GM10248 (cell line): ENCODE measurements at regions not wholly inside any gene's neighbourhood (a gene's known extent, or its start where the extent isn't known, plus 50 kb on each side); places are given as distances from the start of the nearest gene placed in this dataset.

Source experiments
- CTCF ChIA-PET: fragments of 300-600 bp; sonication (Branson Sonifier 250); formaldehyde crosslinking; extraction: SDS; loops from one replicate; lab custom pipeline; 2021; ENCODE audit warnings: antibody characterized with exemption; lab: Yijun Ruan, JAX
- POLR2A ChIA-PET: fragments of 350-650 bp; sonication (Branson Sonifier 250); formaldehyde crosslinking; extraction: SDS; loops from one replicate; lab custom pipeline; 2020; ENCODE audit warnings: antibody characterized with exemption; lab: Yijun Ruan, JAX
- DNase-seq: peaks from one replicate; pipeline ENCODE4 v3.0.0; 2012; ENCODE audit errors: extremely low spot score
- TF ChIP-seq, protein P1 (sequence below): IDR thresholded peaks from 2 replicates; pipeline ENCODE4 v1.5.1; 2012; ENCODE audit warnings: mild to moderate bottlenecking, low read depth; ENCODE audit errors: extremely low read depth, missing control alignments, control extremely low read depth

DNA sequence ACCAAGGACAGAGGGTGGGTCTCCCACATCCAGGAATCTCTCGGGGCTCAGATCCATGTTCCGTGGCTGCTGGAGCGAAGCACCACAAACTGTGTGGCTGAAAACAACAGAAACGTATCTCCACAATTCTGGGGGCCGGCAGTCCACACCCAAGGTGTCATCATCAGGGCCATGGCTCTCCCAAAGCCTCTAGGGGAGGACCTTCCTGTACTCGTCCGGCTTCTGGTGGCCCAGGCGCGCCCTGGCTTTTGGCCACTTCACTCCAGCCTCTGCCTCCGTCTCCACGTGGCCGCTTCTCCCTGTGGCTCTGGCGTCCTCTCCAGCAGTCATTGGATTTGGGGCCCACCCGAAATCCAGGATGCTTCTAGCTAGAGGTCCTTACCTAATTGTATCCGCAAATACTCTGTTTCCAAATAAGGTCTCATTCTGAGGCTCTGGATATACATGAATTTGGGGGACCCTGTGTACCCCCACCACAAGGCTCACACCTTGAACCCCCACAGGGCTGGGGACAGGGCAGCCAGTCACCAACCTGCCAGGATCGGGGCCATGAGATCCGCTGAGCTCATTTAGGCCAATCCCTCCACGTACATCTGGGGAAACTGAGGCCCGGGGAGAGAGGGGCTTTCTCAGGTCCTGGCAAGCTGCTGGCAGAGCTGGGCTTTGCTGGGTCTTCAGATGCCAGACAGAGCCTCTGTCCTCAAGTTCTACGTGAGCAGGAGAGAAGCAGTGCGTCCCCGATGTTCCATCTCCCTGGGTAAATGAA is 158.2 kb downstream of the OLFM1 start:
- POLR2A ChIA-PET: no interaction called here
- no peak for DNase-seq
- TF ChIP-seq, protein P1, sequence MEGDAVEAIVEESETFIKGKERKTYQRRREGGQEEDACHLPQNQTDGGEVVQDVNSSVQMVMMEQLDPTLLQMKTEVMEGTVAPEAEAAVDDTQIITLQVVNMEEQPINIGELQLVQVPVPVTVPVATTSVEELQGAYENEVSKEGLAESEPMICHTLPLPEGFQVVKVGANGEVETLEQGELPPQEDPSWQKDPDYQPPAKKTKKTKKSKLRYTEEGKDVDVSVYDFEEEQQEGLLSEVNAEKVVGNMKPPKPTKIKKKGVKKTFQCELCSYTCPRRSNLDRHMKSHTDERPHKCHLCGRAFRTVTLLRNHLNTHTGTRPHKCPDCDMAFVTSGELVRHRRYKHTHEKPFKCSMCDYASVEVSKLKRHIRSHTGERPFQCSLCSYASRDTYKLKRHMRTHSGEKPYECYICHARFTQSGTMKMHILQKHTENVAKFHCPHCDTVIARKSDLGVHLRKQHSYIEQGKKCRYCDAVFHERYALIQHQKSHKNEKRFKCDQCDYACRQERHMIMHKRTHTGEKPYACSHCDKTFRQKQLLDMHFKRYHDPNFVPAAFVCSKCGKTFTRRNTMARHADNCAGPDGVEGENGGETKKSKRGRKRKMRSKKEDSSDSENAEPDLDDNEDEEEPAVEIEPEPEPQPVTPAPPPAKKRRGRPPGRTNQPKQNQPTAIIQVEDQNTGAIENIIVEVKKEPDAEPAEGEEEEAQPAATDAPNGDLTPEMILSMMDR: no peak
- CTCF ChIA-PET: no interaction called here

DNA sequence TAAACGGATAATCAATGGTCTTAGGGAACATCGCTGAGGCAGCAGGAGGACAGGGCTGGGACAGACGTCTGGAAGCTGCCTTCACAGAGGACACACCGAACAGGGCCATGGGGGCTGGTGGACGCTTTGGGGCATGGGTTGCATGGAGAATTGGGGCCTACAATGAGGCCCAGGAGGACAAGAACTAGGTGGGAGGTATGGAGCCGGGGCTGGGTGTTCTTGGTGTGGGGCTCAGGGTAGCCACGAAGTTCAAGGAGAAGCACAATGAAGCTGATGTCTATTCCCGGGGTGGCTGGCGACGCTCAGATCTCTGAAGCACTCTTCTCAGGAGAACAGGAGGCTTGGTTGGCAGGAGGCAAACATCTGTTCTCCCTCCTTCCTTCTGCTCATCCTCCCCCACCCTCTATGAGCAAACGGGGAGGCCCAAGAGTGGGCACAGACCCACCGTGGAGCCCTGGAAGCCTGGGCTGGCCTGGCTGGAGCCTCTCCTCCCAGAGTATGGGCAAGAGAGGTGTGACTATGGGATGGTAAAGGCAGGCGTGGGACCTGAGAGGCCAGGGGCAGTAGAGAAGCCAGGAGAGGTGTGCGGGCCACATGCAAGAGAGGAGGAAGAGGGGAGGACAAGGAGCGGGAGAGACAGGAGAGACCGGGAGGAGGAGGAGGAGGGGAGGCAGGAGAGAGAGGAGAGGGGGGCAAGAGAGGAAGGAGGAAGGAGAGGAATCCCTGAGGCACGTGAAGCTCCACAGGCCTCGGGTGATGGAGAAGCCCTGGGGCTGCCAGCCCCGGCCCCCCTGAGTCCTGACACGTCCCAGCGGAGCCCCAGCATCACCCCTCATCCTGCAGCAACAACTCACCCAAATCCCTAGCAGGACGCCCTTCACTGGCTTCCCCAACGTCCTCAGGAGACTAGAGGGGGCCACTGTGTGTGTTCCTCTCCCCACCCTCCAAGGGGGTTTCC is 159.1 kb downstream of the OLFM1 start:
- CTCF ChIA-PET: no interaction called here
- TF ChIP-seq, protein P1: no peak
- POLR2A ChIA-PET: no interaction called here
- DNase-seq: no peak

DNA sequence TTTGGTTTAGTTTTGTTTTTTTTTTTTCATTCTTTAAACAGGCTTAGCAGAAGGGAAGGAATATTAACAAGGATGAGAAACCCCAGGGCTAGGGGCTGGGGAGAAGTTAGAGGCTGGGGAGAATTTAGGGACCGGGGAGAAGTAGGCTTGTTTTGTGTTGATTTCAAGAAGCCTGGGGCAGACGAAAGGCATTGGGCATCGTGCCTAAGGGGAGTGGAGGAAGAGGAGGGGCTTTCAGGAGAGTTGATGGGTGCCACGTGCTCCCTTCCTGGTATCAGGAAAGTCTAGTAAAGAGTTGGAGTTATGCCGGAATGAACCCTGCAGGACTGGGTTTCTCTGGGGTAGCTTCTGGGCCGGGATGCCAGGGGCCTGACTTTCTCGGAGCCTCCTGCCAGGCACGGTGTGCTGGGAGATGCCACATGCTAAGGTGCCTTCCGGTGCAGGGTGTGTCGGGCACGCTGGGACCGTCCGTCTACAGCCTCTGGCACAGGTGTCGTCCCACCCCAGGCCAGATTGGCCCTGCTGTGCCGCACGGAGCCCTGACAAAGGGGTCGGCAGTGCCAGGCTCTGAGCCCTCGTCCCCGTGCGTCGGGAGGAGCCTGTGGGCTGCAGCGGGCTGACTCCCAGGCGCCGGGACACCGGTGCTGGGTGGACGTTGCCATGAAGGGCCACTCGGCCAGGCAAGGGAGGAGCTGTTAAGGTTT is 159.9 kb downstream of the OLFM1 start:
- TF ChIP-seq, protein P1: no peak
- POLR2A ChIA-PET: no interaction called here
- DNase-seq: no peak
- CTCF ChIA-PET: no interaction called here

GRCh38 chr9:135248111-135248510 is 160.6 kb downstream of the OLFM1 start:
- POLR2A ChIA-PET: no interaction called here
- TF ChIP-seq, protein P1: no peak
- CTCF ChIA-PET: no interaction called here
- DNase-seq: no peak

GRCh38 chr9:135248721-135249120 is 161.3 kb downstream of the OLFM1 start:
- DNase-seq: no peak
- POLR2A ChIA-PET: no interaction called here
- CTCF ChIA-PET: no interaction called here
- TF ChIP-seq, protein P1: no peak

- POLR2A ChIA-PET: no interaction called here
- CTCF ChIA-PET: no interaction called here
- TF ChIP-seq, protein P1: no peak
- DNase-seq: no peak
These were observed 161.7 kb downstream of the OLFM1 start for GRCh38 chr9:135249191-135249590.
